Tongue (tissue), 1 donor: ENCODE measurements at regions not wholly inside any gene's neighbourhood (a gene's known extent, or its start where the extent isn't known, plus 50 kb on each side); places are given as distances from the start of the nearest gene placed in this dataset.
A peak's percentile ranks its signal among the peaks of the same experiment; 100 is the strongest.
"Not testable (repeated sequence)": the region's sequence is repeated elsewhere in the genome, so short reads cannot be mapped to it uniquely, and the experiment has no call there.

Experiments used
- DNase-seq: peaks from one replicate; pipeline ENCODE4 v3.0.0-alpha.2; 2015

GRCh38 chr1:43108080-43108479, 64.0 kb downstream of the EBNA1BP2 start:
- DNase-seq = no peak

- no peak for DNase-seq
Measured at GRCh38 chr1:43107664-43108063, 64.4 kb downstream of the EBNA1BP2 start.

GRCh38 chr1:43104027-43104763, 67.9 kb downstream of the EBNA1BP2 start:
- no peak for DNase-seq

- DNase-seq = peak; percentile 4
Measured at GRCh38 chr1:43101061-43101460, 71.0 kb downstream of the EBNA1BP2 start.

GRCh38 chr1:43098200-43098599, 73.9 kb downstream of the EBNA1BP2 start:
- no peak for DNase-seq

GRCh38 chr1:43096528-43096927, 75.6 kb downstream of the EBNA1BP2 start:
- DNase-seq = not testable (repeated sequence)

GRCh38 chr1:43090812-43091211, 81.3 kb downstream of the EBNA1BP2 start:
- DNase-seq = not testable (repeated sequence)

- DNase-seq = not testable (repeated sequence)
Measured at GRCh38 chr1:43090157-43090556, 81.9 kb downstream of the EBNA1BP2 start.

GRCh38 chr1:43083375-43083891, 88.7 kb downstream of the EBNA1BP2 start:
- DNase-seq = no peak

- no peak for DNase-seq
Measured at GRCh38 chr1:43082740-43083139, 89.3 kb downstream of the EBNA1BP2 start.

GRCh38 chr1:43077273-43077672, 94.8 kb downstream of the EBNA1BP2 start:
- no peak for DNase-seq

- DNase-seq = no peak
Measured at GRCh38 chr1:43074709-43075108, 97.4 kb downstream of the EBNA1BP2 start.

GRCh38 chr1:43074244-43074643, 97.8 kb downstream of the EBNA1BP2 start:
- no peak for DNase-seq

- DNase-seq = peak; percentile 94
Measured at GRCh38 chr1:43073490-43074230, 98.4 kb downstream of the EBNA1BP2 start.

- DNase-seq = no peak
Measured at GRCh38 chr1:43072314-43072713, 99.8 kb downstream of the EBNA1BP2 start.

GRCh38 chr1:43071241-43071640, 100.8 kb downstream of the EBNA1BP2 start:
- DNase-seq = no peak

- DNase-seq = peak; percentile 48
Measured at GRCh38 chr1:43069461-43070050, 102.5 kb downstream of the EBNA1BP2 start.

GRCh38 chr1:43068911-43069310, 103.2 kb downstream of the EBNA1BP2 start:
- no peak for DNase-seq

GRCh38 chr1:43067977-43068751, 103.9 kb downstream of the EBNA1BP2 start:
- DNase-seq = peak; percentile 71

GRCh38 chr1:43067233-43067745, 104.8 kb downstream of the EBNA1BP2 start:
- no peak for DNase-seq

GRCh38 chr1:43066578-43066977, 105.5 kb downstream of the EBNA1BP2 start:
- no peak for DNase-seq
